Stimulated activated CD4-positive, alpha-beta T cell treated with anti-CD3 and anti-CD28 coated beads, TNF-alpha, amount 100 ng/mL, for 1 hour (primary cell): ENCODE measurements at regions not wholly inside any gene's neighbourhood (a gene's known extent, or its start where the extent isn't known, plus 50 kb on each side); places are given as distances from the start of the nearest gene placed in this dataset.
"Not testable (repeated sequence)": the region's sequence is repeated elsewhere in the genome, so short reads cannot be mapped to it uniquely, and the experiment has no call there.

Experiments used
- DNase-seq, 3 donors: peaks; one replicate each; pipeline ENCODE4 v3.0.0-alpha.2; 2020; ENCODE audit warnings: low read depth in 3 of 3, low spot score in 1 of 3

- DNase-seq, result no peak
Observed at GRCh38 chr7:131039836-131040235, 287.8 kb upstream of the MKLN1 start.

GRCh38 chr7:131040467-131040932 lies 287.2 kb upstream of the MKLN1 start:
- no peak for DNase-seq

- DNase-seq, result not testable (repeated sequence)
Observed at GRCh38 chr7:131041012-131041695, 286.5 kb upstream of the MKLN1 start.

- DNase-seq, result no peak
Observed at GRCh38 chr7:131042269-131043160, 285.2 kb upstream of the MKLN1 start.

DNA sequence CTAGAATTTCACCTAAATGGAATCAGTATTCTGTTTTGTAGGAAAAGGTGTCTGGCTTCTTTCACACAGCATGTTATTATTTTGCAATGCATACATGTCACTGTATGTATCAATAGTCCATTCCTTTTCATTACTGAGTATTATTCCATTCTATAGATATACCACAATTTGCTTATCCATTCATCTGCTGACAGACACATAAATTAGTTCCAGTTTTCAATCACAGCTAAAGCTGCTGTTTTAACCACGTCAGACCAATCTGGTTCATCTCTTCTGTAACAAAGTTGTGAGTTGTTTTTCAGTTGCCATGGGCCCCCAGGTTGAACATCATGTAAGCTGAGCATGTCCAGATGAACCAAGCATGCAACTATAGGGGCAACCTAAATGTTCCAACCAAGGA lies 282.1 kb upstream of the MKLN1 start:
- no peak for DNase-seq

GRCh38 chr7:131046246-131046645 lies 281.4 kb upstream of the MKLN1 start:
- no peak for DNase-seq

- DNase-seq, result no peak
Observed at GRCh38 chr7:131047651-131048304, 279.9 kb upstream of the MKLN1 start.

DNA sequence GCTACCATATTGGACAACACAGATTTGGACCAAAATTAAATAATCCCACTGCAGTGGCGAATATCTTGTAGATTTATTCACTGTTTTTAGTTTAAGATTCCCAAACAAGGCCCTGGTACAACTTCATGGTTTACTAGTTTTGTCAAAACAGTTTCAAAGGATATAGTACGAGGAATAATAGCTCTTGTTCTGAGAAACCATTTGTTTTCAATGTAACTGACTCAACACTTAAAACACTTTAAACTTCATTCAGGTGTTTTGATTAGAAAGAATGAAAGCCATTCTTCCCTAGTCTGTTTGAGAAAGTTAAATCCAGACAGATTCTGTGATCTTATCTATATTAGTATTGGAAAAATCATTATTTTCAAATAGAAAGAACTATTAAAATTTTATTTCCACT lies 276.4 kb upstream of the MKLN1 start:
- no peak for DNase-seq

DNA sequence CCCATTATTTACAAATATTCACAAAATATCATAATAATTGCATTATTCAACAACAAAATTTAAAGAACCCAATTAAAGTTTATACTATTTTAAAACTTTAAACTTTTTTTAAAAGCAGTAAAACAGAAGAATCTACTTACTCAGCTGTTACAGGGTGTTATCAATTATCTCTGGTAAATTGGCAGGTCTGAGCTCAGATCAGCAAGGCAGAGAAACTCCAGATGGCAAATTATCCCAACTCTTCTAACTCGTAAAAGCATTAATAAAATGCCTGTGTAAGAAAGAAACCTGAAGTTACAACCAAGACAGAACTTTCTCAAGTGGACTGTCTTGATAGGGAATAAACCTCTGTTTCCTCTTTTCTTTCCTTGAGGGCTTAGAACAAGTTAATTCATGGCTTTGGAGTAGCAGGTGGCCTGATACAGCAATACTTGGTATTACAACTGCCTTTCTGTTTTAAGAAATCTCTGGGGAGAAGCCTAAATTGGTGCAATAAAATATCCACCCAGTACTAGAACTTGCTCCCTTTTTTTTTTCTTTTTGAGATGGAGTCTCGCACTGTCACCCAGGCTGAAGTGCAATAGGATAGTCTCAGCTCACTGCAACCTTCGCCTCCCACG lies 275.3 kb upstream of the MKLN1 start:
- DNase-seq, result no peak

DNA sequence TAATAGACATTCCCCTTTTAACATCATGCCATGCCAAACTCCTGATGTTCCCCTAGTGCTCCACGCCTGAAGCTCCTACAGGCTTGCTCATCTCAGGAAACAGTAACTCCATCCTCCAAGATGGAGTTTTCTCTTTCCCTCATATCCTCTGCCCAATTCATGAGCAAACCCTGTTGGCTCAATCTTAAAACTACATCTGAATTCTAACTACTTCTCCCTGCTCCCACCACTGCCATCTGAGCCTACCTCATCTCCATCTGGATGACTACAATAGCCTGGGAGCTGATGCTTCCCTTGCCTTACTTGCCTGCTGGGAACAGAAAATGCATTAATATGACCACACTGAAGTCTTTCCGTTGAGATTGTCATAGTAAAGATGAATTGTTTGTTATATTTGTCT lies 271.7 kb upstream of the MKLN1 start:
- no peak for DNase-seq

DNA sequence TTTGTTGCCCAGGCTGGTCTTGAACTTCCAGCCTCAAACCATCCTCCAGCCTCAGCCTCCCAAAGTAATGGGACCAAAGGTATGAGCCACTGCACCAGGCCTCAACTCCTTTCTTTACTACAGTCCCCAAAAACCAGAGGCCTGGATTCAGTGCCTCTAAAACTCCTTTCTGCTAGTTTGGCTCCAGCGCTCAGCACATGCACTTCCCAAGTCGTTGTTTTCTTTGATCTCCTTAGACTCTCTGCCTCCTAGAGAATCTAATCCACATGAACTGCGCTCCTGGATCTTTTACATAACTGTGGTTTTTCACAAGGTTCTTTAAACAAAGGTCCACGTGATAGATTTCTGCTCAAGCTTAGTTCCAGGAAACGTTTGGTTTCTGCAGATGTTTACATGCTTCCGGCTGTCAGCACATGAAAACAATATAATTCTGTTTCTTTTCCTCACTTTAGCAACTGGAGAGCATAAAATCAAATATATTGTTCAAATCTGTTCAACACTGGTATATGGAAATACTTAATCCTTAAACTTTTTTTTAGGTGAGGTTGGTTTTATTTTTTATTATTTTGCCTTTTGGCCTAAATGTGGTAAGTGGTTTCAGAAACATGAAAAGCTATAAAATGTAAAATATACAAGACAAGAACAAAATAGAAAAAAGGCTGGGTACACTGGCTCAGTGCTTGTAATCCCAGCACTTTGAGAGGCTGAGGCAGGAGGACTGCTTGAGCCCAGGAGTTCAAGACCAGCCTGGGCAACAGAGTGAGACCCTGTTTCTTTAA lies 270.5 kb upstream of the MKLN1 start:
- no peak for DNase-seq

DNA sequence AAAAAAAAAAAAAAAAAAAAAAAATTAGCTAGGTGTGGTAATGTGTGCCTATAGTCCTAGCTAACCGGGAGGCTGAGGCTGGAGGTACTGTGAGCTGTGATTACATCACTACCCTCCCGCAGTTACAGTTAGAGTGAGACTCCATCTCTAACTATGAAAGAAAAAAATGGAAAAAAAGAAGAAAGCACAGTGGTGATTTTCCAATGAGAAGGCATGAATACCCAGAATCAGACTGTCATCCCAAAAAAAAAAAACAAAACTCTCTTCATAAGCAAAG lies 269.9 kb upstream of the MKLN1 start:
- no peak for DNase-seq

- not testable (repeated sequence) for DNase-seq
Observed at GRCh38 chr7:131058561-131059288, 269.0 kb upstream of the MKLN1 start.

- DNase-seq, result not testable (repeated sequence)
Observed at GRCh38 chr7:131059401-131059800, 268.3 kb upstream of the MKLN1 start.

DNA sequence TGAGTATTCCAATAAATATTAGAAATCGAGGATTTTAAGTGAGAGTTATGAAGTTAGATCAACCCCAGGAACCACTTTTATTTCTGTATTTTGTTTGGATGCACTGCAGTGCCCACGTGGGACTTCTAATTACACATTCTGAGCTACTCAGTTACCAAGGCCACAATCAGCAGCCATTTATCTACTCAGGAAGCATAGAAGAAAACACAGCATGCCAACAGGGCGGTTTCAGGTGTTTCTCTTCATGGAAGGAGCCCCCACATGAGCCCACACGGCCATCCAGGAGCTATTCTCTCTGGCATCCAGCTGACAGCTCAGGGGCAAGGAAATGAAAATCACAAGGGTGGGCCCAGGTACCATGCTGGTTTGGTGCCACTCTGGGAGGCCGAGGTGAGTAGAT lies 266.5 kb upstream of the MKLN1 start:
- DNase-seq, result no peak

DNA sequence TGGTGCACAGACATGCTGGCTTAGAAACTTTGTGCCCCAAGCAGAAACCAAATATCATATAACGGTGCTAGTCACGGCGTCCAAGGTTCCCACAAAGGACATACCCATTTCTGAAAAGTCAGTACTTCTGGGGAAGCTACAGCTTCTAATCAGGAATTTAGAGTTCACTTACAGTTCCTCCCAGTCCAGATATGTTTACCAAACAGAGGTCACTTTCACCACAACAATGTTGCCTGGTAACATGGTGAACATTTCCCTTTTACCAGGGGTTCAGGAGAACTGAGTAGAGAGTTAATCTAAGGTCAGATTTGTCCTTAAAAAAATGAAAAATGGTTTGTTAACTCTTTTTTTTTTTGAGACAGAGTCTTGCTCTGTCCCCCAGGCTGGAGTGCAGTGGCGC lies 265.9 kb upstream of the MKLN1 start:
- DNase-seq, result no peak

DNA sequence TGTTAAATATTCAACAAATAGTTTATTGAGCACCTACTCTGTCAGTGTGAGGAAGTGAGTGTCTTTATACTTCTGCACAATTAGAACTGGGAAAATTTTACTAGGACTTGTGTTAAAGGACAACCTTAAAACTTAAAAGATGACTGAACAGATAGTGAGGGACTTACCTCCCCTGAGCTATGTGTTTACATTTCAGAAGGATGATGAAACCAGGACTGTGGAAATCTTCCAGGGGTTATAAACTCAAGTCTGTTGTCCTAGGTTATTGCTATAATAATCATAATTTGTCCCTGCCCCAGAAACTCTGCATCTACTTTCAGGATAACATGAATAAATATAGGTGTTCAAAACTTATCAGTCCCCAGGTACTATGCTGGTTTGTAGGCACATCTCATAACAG lies 261.0 kb upstream of the MKLN1 start:
- DNase-seq, result no peak

DNA sequence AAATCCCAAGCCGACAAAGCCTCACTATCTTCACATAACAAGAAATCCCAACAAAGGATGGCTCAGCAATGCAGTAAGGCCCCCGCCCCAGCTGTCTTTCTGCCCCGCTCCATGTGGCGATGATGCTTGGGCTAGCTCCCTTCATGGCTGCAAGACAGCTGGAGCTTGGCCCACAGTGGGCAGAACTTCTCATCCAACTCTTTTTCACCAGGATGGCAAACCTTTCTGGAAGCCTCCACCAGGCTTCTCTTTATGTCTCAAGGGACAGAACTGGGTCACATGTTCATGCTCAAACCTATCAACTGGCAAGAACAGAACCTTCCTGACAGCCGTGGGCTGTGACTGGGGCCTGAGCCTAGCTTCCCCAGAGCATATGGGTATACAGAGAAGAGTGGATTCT lies 260.5 kb upstream of the MKLN1 start:
- DNase-seq, result no peak

DNA sequence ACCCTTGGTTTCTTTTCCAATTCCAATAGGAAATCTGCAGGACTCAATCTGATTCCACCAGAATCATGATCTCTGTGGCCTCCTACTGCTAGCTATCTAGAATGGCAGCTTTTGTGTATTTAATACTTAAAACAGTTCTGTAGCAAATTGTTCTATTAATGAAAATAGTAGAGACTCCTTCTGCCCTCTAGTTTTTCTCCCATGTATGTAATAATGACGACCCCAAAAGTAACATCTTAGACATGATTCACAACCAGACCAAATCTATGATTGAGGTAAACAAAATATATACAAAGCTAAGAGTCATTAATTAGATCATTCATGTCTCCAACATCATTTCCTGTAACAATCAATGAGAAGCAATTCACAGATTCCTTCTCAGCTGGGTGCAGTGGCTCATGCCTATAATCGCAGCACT lies 259.1 kb upstream of the MKLN1 start:
- no peak for DNase-seq

DNA sequence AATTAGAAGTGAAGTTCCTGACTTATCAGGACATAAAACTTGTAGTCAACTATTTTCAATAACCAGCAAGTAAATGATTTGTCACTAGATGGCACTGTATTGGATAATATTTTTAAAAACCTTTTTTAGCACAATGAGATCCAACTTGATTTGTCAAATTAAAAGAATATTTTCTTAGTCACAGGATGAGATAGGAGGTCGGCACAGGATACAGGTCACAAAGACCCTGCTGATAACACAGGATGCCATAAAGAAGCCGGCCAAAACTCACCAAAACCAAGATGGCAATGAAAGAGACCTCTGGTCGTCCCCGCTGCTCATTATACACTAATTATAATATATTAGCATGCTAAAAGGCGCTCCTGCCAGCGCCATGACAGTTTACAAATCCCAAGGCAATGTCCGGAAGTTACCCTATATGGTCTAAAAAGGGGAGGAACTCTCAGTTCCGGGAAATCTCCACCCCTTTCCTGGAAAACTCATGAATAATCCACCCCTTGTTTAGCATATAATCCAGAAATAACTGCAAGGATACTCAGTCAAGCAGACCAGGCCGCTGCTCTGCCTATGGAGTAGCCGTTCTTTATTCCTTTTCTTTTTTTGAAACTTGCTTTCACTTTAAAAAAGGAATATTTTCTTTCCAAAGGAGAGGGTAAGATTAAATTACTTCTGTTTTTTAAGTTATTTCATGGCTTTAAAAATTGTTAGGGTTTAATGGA lies 255.7 kb upstream of the MKLN1 start:
- DNase-seq, result no peak
